Suprapubic skin (tissue), 3 donors: ENCODE measurements at regions not wholly inside any gene's neighbourhood (a gene's known extent, or its start where the extent isn't known, plus 50 kb on each side); places are given as distances from the start of the nearest gene placed in this dataset.

Experiments used
- CTCF ChIP-seq, 2 donors: fragments of 200-600 bp in 1 of 2; fragments of 450-650 bp in 1 of 2; sonication (generic) in 1 of 2; IDR thresholded peaks; one replicate each; pipeline ENCODE4 v1.5.1; 2016 to 2019; ENCODE audit warnings: antibody characterized with exemption in 2 of 2, mild to moderate bottlenecking in 1 of 2, moderate library complexity in 1 of 2
- EP300 ChIP-seq: sonication (generic); formaldehyde crosslinking; IDR thresholded peaks from one replicate; pipeline ENCODE4 v1.6.1; 2017; ENCODE audit warnings: antibody characterized with exemption

GRCh38 chr15:39414201-39414600, 166.7 kb upstream of the THBS1 start:
- TF ChIP-seq EP300 = no peak
- no peak for TF ChIP-seq CTCF (IDR thresholded peaks at IDR 0.05)
